Left lung (tissue), 4 donors: ENCODE measurements at regions not wholly inside any gene's neighbourhood (a gene's known extent, or its start where the extent isn't known, plus 50 kb on each side); places are given as distances from the start of the nearest gene placed in this dataset.

Experiments used
- ATAC-seq: fragments of 200-7000 bp; cut with Tn5 transposase; one replicate; pipeline ENCODE4 v1.9.1; 2020; ENCODE audit warnings: moderate library complexity
- DNase-seq, 4 donors: peaks; one replicate each; pipeline ENCODE4 v3.0.0-alpha.2; 2013 to 2020
- H3K27ac ChIP-seq, 2 donors: fragments of 200-600 bp; sonication (generic) in 1 of 2; one replicate each; pipeline versions ENCODE4 v1.5.0 to v1.8.0; 2020 to 2021
- H3K27me3 ChIP-seq, 2 donors: fragments of 200-600 bp; sonication (generic) in 1 of 2; one replicate each; pipeline versions ENCODE4 v1.5.0 to v1.8.0; 2020 to 2021
- H3K36me3 ChIP-seq, 2 donors: fragments of 200-600 bp; sonication (generic) in 1 of 2; one replicate each; pipeline versions ENCODE4 v1.5.0 to v1.8.0; 2020 to 2021
- H3K4me1 ChIP-seq, 2 donors: fragments of 200-600 bp; one replicate each; pipeline ENCODE4 v1.8.0; 2021
- H3K4me3 ChIP-seq, 2 donors: fragments of 200-600 bp; sonication (generic) in 1 of 2; one replicate each; pipeline versions ENCODE4 v1.5.0 to v1.8.0; 2020 to 2021; ENCODE audit warnings: mild to moderate bottlenecking in 1 of 2
- H3K9me3 ChIP-seq, 2 donors: fragments of 200-600 bp; sonication (generic) in 1 of 2; one replicate each; pipeline versions ENCODE4 v1.5.0 to v1.8.0; 2020 to 2021
- CTCF ChIP-seq, 2 donors: fragments of 200-600 bp; sonication (generic) in 1 of 2; IDR thresholded peaks; one replicate each; pipeline versions ENCODE4 v1.5.0 to v1.8.0; 2021; ENCODE audit warnings: antibody characterized with exemption in 2 of 2
- intact Hi-C, 2 donors: fragments of 100-400 bp; cut with DNase I; formaldehyde crosslinking; loops; one replicate each; pipeline versions ENCODE4 v1.11.2 to v1.14.2; 2022
- donor health status: DM: no; HTN: yes; CAD: no.
- donor health status: DM: no; HTN: no; CAD: no.

GRCh38 chr10:109721453-109722064, 201.8 kb downstream of the XPNPEP1 start:
- intact Hi-C loops: no loop called here
- Histone ChIP-seq H3K4me1 (no peaks in the 10 kb centered on the region), H3K36me3 (no peaks in the 10 kb centered on the region), H3K4me3 (no peak overlapping the region), H3K9me3 (no peaks in the 10 kb centered on the region), H3K27me3 (no peaks in the 10 kb centered on the region), H3K27ac (no peak overlapping the region)
- ATAC-seq (no peak), DNase-seq (no peak)
- no peak for TF ChIP-seq CTCF (IDR thresholded peaks at IDR 0.05)

GRCh38 chr10:109706026-109706560, 217.2 kb downstream of the XPNPEP1 start:
- Histone ChIP-seq H3K27ac (no peak overlapping the region), H3K27me3 (no peaks in the 10 kb centered on the region), H3K4me3 (no peak overlapping the region), H3K36me3 (no peaks in the 10 kb centered on the region), H3K4me1 (no peaks in the 10 kb centered on the region), H3K9me3 (peaks cover 0 to 18% of the 10 kb centered on the region in 2 donors)
- DNase-seq (no peak), ATAC-seq (no peak)
- intact Hi-C loops: no loop called here
- no peak for TF ChIP-seq CTCF (IDR thresholded peaks at IDR 0.05)

DNA sequence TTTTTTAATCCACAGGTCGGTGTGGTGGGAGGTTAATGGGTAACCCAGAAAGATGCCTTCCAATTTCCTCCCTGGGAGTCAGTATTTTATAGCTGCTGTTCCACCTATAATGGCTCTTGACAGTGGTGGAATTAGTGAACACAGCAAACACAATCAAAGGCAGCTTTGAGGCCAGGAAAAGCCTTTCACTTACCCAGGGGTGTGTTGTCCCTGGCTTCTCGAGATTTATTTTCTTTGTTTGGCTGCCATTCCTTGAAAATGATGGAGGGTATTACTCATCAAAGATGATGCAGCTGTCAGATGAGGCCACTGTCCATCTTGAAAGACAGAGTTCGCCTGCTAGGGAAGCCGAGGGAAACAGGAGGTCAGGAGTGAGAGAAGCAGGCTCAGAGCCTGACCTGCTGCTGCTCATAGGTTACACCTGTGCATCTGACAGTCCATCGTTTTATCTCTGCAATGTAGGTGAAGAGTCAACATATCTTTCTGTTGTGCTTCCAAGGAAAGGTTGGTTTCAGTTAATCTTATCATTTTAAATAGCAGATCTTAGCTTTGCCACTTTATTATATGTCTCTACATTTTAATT, 221.6 kb downstream of the XPNPEP1 start:
- Histone ChIP-seq H3K4me1 (no peaks in the 10 kb centered on the region), H3K36me3 (no peaks in the 10 kb centered on the region), H3K9me3 (peaks cover 0 to 2% of the 10 kb centered on the region in 2 donors), H3K27me3 (no peaks in the 10 kb centered on the region), H3K4me3 (no peak overlapping the region), H3K27ac (no peak overlapping the region)
- intact Hi-C loops: no loop called here
- DNase-seq (no peak), ATAC-seq (no peak)
- no peak for TF ChIP-seq CTCF (IDR thresholded peaks at IDR 0.05)

DNA sequence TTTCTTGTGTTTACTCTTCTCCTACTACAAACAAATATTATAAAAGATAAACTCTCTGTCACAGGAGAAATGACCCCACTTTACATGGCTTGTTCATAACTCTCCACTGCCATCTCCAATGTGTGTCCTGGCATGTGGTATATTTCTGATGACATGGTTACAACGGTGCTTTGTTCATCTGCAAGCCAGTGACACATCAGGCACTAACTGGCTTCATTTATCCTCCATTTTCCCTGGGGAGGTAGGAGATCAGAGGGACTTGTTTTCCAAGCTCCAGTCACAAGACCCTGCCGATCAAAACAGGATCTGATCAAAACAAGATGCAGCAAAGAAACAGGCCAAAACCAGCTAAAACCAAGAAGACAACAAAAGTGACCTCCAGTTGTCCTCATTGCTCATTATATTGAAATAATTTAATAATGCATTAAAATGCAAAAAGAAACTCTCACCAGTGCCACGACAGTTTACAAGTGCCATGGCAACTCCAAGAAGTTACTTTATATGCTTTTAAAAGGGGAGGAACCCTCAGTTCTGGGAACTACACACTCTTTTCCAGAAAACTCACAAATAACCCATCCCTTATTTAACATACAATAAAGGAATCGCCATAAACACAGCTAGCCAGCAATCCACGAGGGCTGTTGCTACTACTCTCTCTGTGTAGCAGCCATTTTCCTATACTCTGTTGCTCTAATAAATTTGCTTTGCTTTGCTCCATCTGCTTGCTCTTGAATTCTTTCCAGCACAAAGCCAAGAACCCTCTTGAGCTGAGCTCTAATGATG, 224.2 kb downstream of the XPNPEP1 start:
- H3K4me1 ChIP-seq: no peaks in the 10 kb centered on the region
- no peaks in the 10 kb centered on the region for H3K36me3 ChIP-seq
- no peak overlapping the region for H3K27ac ChIP-seq
- ATAC-seq (no peak), DNase-seq (no peak)
- intact Hi-C loops: no loop called here
- H3K4me3 ChIP-seq: no peak overlapping the region
- no peaks in the 10 kb centered on the region for H3K27me3 ChIP-seq
- no peaks in the 10 kb centered on the region for H3K9me3 ChIP-seq
- TF ChIP-seq CTCF (IDR thresholded peaks at IDR 0.05): no peak

DNA sequence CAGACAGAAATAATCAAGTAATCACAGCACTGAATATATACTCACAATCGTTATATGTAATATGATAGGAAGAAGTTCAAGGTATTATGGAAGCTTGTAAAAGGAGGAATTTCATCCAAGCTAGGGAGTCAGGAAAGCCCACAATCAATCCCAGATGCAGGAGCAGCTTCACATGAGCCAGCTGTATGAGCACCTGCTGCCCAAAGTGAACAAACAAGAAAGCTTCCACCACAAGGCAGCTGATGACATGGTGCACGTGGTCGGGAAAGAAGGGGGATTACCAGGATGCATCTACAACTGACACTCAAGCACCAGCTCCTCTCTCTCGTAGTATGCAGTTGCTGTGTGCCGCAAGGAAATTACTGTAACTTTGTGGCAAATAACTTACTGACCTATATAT, 225.2 kb downstream of the XPNPEP1 start:
- Histone ChIP-seq H3K36me3 (no peaks in the 10 kb centered on the region), H3K4me3 (no peak overlapping the region), H3K4me1 (no peaks in the 10 kb centered on the region), H3K27me3 (no peaks in the 10 kb centered on the region), H3K27ac (no peak overlapping the region), H3K9me3 (no peaks in the 10 kb centered on the region)
- TF ChIP-seq CTCF (IDR thresholded peaks at IDR 0.05): no peak
- DNase-seq: no peak
- ATAC-seq: no peak
- intact Hi-C loops: no loop called here
